Kidney (tissue), 13 donors: ENCODE measurements at regions not wholly inside any gene's neighbourhood (a gene's known extent, or its start where the extent isn't known, plus 50 kb on each side); places are given as distances from the start of the nearest gene placed in this dataset.

Experiments used
- DNase-seq, 5 donors: peaks; one replicate each; pipeline ENCODE4 v3.0.0-alpha.2; 2013 to 2020
- FAIRE-seq: peaks from 2 replicates; lab custom pipeline; 2012; peaks lifted over from hg19 to GRCh38; lab: Jason Lieb, UNC
- H3K27ac ChIP-seq, 2 donors: one replicate each; pipeline ENCODE4 v1.7.0; 2013; ENCODE audit warnings: low read depth in 2 of 2, low read length in 2 of 2, inconsistent platforms in 1 of 2
- H3K27me3 ChIP-seq: one replicate; pipeline ENCODE4 v1.7.1; 2013; ENCODE audit warnings: low read length, inconsistent platforms; ENCODE audit not compliant: control insufficient read depth, insufficient read depth
- H3K36me3 ChIP-seq, 3 donors: one replicate each; pipeline versions ENCODE4 v1.7.0 to v1.7.1; 2013; ENCODE audit warnings: low read length in 3 of 3, control low read depth in 1 of 3, inconsistent platforms in 1 of 3; ENCODE audit not compliant: insufficient read depth in 3 of 3, control insufficient read depth in 2 of 3
- H3K4me1 ChIP-seq, 3 donors: one replicate each; pipeline versions ENCODE4 v1.7.0 to v1.7.1; 2013; ENCODE audit warnings: low read length in 3 of 3, inconsistent platforms in 1 of 3, low read depth in 1 of 3; ENCODE audit not compliant: control insufficient read depth in 2 of 3, insufficient read depth in 2 of 3
- H3K4me3 ChIP-seq, 3 donors: one replicate each; pipeline versions ENCODE4 v1.7.0 to v1.8.1; 2013; ENCODE audit warnings: low read length in 3 of 3, control low read depth in 1 of 3, inconsistent platforms in 1 of 3
- H3K9ac ChIP-seq, 3 donors: one replicate each; pipeline versions ENCODE4 v1.7.0 to v1.7.1; 2013; ENCODE audit warnings: low read length in 3 of 3, control low read depth in 1 of 3, inconsistent platforms in 1 of 3
- H3K9me3 ChIP-seq, 3 donors: one replicate each; pipeline versions ENCODE4 v1.7.0 to v1.7.1; 2013; ENCODE audit warnings: low read length in 3 of 3, control low read depth in 1 of 3, inconsistent platforms in 1 of 3; ENCODE audit not compliant: control insufficient read depth in 2 of 3, insufficient read depth in 1 of 3
- CTCF ChIP-seq: IDR thresholded peaks from 3 replicates; pipeline ENCODE4 v1.5.1; 2012; ENCODE audit warnings: mild to moderate bottlenecking, moderate library complexity, borderline replicate concordance; ENCODE audit not compliant: insufficient read depth; ENCODE audit errors: extremely low read depth
- intact Hi-C: fragments of 100-400 bp; cut with DNase I; formaldehyde crosslinking; loops from one replicate; pipeline ENCODE4 v1.11.1; 2022
- donor health status: control.
- donor health status: control.
- donor health status: control.
- donor health status: control.
- donor health status: control.
- donor health status: DM: yes; HTN: yes; CAD: no.
- donor health status: Normal renal cell carcinoma (clear cell type).

- Histone ChIP-seq H3K36me3 (no peaks in the 10 kb centered on the region), H3K9me3 (no peaks in the 10 kb centered on the region), H3K9ac (no peak overlapping the region), H3K4me3 (no peak overlapping the region), H3K4me1 (no peaks in the 10 kb centered on the region), H3K27ac (no peak overlapping the region), H3K27me3 (no peaks in the 10 kb centered on the region)
- intact Hi-C loops, result no loop called here
- TF ChIP-seq CTCF, result no peak
- FAIRE-seq (no peak), DNase-seq (peak in 2 of 5 donors; percentile 14 to 23)
These were observed 328.5 kb upstream of the PPP2R3A start for GRCh38 chr3:135637013-135637412.

- DNase-seq, result peak in 3 of 5 donors; percentile 65 to 83 (median 79)
- H3K4me1 ChIP-seq, result no peaks in the 10 kb centered on the region
- H3K4me3 ChIP-seq, result no peak overlapping the region
- no peak for TF ChIP-seq CTCF
- FAIRE-seq, result no peak
- intact Hi-C loops, result no loop called here
- no peak overlapping the region for H3K9ac ChIP-seq
- no peak overlapping the region for H3K27ac ChIP-seq
- H3K9me3 ChIP-seq, result no peaks in the 10 kb centered on the region
- no peaks in the 10 kb centered on the region for H3K36me3 ChIP-seq
- no peaks in the 10 kb centered on the region for H3K27me3 ChIP-seq
These were observed 323.8 kb upstream of the PPP2R3A start for GRCh38 chr3:135641761-135642160.

DNA sequence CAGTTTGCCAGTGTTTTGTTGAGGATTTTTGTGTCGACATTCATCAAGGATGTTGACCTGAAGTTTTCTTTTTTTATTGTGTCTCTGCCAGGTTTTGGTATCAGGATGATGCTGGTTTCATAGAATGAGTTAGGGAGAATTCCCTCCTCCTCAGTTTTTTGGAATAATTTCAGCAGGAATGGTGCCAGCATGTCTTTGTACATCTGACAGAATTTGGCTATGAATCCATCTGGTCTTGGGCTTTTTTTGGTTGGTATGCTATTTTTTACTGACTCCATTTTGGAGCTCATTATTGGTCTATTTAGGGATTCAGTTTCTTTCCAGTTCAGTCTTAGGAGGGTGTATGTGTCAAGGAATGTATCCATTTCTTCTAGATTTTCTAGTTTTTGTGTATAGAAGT lies 320.0 kb upstream of the PPP2R3A start:
- no peaks in the 10 kb centered on the region for H3K27me3 ChIP-seq
- no peaks in the 10 kb centered on the region for H3K9me3 ChIP-seq
- no peak for TF ChIP-seq CTCF
- H3K9ac ChIP-seq, result no peak overlapping the region
- H3K4me3 ChIP-seq, result no peak overlapping the region
- H3K36me3 ChIP-seq, result no peaks in the 10 kb centered on the region
- FAIRE-seq (no peak), DNase-seq (no peak)
- intact Hi-C loops, result no loop called here
- no peaks in the 10 kb centered on the region for H3K4me1 ChIP-seq
- H3K27ac ChIP-seq, result no peak overlapping the region

- no peak for FAIRE-seq
- Histone ChIP-seq H3K9me3 (no peaks in the 10 kb centered on the region), H3K27me3 (no peaks in the 10 kb centered on the region), H3K27ac (no peak overlapping the region), H3K4me3 (no peak overlapping the region), H3K36me3 (no peaks in the 10 kb centered on the region), H3K4me1 (no peaks in the 10 kb centered on the region), H3K9ac (no peak overlapping the region)
- intact Hi-C loops, result no loop called here
- DNase-seq, result no peak
- TF ChIP-seq CTCF, result no peak
These were observed 318.7 kb upstream of the PPP2R3A start for GRCh38 chr3:135646873-135647272.
